ENCODE measurements at regions not wholly inside any gene's neighbourhood (a gene's known extent, or its start where the extent isn't known, plus 50 kb on each side); places are given as distances from the start of the nearest gene placed in this dataset.

DNA sequence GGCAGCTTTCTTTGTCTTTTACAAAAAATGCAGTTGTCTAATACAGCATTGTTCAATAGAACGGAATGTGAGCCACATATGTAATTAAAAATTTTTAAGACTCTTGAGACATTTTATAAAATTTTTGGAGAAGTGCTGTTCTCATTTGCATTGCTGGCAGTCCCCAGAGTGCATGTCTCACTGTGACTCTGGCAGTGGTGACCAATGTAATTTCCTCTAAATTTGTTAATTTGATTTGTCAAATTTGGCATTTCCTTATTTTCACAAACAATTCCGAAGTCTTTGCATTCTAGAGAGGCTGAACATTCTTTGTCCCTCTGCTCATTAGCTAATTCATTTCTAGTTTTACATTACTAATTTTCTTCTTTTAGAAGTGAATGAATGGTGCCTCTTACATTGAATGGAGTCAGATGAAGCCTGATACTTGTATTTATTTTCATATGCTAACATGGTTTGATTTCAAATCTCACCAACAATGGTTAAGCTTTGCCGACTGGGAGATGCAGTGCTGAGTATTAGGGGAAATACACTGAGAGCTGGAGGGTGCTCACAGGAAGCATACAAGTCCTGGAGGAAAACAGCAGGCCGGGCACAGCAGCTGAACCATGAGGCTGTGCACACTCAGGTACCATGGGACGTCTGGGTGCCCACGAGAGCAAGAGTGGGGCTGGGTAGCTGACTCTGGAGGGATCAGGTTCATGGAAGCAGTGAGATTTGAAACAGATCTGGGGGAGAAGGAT lies 68.5 kb upstream of the ARMC2 start:
- DNase-seq: no peak

DNA sequence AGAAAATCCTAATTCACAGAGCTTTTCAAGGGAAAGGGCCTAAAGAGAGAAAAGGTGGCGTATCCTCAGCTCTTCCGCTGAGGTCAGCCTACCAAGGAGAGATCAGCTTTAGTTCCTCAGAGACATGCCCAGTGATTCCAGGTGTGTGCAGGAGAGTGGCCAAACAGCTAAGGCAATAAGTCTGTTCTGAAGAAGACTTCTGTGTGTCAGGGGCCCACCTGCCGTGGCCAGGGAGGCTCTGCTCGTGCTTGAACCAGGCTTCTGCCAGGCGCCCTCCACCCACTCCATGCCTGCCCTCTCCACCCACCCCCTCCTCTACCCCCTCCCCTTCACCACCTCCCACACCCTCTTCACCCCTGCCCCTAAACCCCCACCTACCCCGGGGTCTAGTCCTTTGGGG lies 67.4 kb upstream of the ARMC2 start:
- no peak for DNase-seq

DNA sequence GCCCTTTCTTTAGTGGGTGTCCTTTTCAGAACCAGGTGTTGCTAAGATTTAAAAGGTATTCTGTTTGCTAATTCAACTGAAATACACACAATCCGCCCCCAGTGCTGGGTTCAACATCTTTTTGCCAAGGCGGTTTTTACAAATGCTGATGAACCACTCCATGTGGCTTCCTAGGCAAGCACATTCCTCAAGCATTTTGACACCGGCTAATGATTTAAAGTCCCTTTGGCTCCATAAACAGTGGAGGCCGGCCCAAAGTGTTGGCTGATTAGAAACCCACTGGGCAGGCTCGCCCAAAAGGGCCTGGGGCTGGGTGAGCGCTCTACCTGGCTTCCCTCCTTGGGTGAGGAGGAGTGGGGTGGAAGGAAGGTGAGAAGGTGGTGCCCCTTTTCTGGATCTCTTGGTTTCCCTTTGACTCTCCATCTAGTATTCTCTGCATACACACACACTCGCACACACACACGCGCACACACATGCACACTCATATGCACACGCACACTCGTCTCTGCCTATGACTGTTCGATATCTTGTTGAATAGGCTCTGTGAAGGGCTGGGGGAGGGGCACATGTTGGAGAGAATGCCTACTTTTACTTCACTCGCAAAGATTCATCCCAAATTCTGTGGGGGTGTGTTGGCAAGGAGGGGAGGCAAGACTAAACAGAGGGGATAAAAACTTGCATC lies 66.7 kb upstream of the ARMC2 start:
- DNase-seq: no peak

DNA sequence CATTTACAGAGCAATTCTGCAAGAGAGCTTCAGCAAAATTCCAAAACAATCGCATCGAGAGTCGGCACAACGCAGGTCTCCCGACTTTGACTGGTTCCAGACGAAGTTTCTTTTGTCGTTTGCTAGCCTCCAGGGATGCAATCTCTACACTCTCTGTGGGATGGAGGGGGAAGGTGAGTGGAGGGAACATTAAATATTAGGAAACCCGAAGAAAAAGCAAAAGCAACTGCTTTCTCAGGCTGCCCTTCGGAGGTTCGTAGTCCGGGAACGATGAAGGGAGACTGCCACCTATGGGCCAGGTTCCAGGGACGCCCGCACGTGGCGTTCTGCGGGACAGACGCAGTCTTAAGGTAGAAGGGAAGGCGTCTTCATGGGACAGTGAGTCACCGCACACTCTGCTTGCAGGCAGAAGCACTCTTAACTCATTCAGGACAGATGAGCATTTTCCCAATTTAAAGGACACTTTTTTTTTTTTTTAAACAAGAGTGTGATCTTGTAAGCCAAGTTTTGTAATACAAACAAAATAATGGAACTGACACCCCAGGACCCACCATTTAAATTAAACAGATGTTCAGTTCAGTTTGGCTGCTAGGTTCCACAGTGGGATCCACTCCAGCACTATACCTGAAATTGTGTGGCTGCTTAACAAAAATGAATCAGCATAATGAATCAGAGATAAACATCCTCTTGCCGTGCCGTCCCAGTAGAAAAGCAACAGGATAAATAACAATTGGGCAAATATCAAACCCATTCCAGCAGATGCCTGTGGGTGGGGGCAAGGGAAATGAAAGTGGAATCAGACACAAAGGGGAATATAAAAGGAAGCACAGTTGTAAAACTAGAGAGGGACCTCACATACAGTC lies 65.8 kb upstream of the ARMC2 start:
- DNase-seq: peak; percentile 67

DNA sequence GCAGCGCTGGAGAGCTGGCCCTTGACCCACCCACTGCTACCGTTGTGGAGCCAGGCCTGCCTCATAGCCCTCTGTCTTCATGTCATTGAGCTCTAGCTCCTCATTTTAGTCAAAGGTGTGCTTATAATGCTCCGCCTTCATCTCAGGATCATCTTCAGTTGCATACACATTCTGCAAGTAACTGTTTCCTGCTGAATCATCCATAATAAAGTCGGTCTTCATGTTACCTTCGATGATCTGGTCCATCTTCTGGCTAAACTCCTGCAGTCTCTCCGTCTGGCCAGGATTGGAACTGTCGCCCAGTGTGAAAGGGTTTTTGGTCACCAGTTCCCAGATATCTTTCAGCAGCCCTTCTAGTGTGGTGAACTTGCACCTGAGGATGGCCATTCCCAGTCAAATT lies 62.6 kb upstream of the ARMC2 start:
- DNase-seq: no peak

DNA sequence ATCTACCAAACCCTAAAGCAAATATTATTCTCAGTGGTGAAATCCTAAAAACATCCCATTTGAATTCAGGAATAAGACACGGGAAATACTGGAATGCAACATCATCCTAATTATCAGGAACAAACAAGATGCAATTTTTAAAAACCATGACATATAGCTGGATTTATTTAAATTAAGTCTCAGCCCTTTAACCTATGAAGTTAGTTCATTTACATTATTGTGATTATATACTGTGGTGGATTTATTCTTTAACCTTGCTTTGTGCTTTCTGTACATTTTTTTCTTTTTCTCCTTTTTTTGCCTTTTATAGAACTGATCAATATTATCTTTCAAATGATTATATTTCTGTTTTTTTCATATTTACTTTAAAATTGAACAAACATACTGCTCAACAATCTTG lies 59.8 kb upstream of the ARMC2 start:
- no peak for DNase-seq

DNA sequence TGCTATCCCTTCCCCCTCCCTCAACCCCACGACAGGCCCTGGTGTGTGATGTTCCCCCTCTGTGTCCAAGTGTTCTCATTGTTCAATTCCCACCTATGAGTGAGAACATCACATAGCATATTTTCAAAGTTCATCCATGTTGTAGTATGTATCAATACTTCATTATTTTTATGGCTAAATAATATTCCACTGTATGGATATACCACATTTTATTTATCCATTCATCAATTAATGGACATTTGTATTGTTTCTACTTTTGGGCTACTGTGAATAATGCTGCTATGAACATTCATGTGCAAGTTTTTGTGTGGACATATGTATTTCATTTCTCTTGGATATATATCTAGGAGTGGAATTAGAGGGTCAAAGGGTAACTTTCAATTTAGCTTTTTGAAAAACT lies 58.7 kb upstream of the ARMC2 start:
- DNase-seq: no peak

DNA sequence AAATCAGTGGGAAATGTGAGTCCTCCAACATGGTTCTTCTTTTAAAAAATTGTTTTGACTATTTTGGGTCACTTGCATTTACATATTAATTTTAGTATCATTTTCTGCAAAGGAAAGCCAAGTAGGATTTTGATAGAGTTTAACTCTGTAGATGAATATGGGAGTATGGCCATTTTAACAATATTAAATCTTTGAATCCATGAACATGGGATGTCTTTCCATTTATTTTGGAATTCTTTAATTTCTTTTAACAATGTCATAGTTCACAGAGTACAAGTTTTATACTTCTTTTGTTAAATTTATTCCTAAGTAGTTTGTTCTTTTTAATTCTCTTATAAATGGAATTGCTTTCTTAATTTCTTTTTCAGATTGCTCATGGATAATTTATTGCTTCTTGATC lies 56.5 kb upstream of the ARMC2 start:
- no peak for DNase-seq

DNA sequence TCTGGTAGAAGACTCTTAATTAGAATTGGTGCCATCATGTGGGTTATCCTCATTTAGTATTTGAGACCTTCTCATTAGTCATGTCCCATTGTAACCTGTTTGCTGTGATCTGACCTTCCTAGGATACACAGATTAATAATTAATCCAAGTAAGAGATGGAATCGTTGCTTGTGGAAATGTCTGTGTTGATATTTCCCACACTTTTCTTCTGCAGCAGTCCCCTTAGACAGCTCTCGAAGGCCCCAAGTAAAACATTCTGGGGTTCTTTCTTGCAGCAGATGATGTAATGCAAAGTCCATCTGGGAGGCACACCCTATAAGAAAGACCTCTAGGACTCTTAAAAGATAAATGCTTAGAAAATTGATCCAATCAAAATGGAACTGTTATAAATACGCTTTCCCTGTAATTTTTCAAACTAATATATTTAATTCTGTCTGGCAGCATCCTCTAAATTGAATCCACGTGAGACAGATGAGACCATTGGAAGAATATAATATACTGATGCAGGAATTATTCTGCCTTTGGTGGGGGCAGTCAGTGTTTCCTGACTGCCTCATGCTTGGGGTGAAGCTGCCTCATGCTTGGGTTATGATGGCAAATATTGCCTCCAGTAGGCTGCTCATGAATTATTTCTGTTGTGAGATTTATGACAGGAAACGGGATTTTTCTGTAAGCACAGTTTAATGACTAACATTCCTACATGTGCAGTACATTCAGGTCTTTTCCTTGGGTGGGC lies 54.5 kb upstream of the ARMC2 start:
- no peak for DNase-seq

DNA sequence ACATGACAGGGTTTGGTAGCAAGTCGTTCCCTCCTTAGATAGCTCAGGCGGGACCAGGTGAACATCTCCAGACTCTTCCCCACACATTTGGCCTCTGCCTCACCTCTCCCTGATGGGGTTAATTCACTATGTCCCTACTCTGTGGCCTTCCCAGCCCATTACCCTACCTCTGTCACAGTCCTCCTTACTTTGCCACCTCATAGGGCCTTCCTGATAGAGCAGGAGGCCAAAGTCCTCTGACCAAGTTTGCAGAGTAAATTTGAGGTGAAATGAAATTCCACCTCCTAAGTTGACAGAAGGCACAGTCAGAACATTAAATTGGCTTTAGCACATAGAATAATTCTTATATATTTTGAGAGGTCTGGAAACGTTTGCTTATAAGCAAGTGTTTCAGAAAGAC lies 53.1 kb upstream of the ARMC2 start:
- DNase-seq: no peak

DNA sequence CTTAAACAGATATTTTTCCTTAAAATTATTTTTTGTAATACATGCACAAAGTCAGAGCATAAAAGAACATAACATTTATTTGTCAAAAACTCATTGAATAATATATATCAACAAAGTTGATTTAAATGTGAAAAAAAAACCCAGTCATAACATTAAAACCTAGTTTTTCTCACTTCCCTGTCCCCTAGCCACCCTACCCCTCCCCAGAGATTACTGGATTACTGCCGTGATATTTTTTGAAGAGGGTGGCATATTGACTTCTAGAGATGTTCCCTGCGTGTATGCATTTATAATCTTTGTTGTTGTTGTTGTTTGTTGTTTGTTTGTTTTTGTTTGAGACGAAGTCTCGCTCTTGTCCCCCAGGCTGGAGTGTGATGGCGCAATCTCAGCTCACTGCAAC lies 52.4 kb upstream of the ARMC2 start:
- DNase-seq: no peak

DNA sequence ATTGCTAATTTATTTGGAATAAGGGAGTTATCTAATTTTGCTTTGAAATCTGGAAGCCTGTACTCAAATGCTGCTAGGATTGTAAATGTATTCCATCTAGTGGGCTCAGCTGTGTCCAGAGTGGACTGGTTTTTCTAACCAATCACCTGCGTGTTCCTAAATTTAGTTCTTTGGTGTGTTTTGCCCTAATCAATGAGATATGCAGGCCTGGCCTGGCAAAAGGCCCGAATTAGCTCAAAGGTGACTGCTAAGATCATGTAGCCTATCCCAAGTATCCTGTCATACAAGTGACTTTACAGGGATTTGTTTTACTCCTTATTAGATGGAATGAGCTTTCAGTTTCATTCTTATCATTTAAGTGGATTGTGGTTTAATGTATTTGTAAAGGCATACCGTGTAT lies 51.3 kb upstream of the ARMC2 start:
- DNase-seq: no peak

DNA sequence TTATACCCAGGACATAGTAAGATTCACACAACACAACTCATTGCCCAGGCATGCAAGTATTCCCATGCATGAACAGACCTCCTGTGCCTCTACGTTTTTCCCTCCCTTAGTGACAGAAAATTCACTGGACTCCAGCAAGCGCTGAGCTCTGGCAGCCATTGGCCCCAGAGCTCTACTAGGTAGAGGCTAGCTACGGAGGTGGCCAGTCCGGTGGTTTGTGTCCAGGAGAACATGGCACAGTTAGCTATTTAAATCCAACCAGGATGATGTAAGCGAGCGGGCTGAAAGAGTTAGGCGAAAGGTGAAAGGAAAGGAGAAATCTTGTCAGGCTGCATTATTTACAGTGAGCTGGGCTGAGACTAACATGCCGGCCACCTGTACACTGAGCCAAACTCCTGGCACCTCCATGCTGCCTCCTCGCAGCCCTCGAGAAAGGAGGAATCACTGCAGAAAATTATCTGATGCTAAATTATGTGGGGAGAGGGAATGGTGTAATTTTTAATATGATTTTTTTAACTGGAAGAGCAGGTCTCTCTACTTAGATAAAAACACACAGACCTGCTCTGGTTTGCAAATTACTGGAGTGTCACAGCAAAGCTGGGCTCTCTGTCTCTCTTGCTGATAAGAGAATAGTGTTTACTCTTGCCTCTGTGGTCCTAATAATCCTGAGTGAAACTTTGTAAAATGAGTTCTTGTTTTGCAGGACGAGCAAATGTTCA lies 50.1 kb upstream of the ARMC2 start:
- no peak for DNase-seq

Measured in central memory CD4-positive, alpha-beta T cell (primary cell).